ELR (cell line): ENCODE measurements at regions not wholly inside any gene's neighbourhood (a gene's known extent, or its start where the extent isn't known, plus 50 kb on each side); places are given as distances from the start of the nearest gene placed in this dataset.
"Not testable (repeated sequence)": the region's sequence is repeated elsewhere in the genome, so short reads cannot be mapped to it uniquely, and the experiment has no call there.

Source experiments
- DNase-seq: peaks from one replicate; pipeline ENCODE4 v3.0.0-alpha.2; 2015; ENCODE audit warnings: low read depth

DNA sequence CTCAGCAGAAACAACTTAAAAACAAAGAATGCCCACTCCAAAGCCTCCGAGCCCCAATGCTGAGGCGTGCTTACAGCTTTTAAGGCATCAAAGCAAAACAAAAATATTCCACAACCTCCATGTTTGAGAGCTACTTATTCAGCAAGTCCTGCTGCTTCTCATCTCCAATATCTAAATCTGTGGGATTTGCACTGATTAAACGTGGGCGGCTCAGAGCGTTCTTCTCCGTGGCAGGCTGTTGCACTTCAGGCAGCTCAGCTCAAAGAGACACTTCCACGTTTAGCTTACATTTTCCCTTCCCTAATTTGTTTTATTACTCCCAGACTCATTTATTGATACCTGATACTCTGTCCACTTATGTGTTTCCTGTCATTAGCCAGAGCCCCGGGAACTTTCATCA lies 282.6 kb upstream of the MCTP2 start:
- DNase-seq: no peak

DNA sequence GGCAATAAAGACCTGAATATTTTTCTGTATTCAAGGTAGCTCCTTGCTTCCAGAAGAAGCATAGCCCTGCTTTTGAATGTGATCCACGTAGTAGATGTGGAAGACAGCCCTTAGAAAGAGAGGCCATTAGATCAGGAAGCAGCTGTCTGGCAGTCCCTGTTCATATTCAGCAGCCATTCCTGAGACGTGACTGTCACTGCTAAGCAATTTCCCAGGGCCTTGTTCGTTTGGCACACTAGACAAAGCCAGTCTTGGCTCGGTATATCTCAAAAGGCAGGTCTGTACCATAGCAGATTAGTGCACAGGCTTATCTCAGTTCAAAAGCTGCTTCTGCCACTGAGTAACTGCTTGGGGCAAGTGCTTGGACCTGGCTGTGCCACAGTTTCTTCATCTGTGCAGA lies 287.8 kb upstream of the MCTP2 start:
- no peak for DNase-seq

DNA sequence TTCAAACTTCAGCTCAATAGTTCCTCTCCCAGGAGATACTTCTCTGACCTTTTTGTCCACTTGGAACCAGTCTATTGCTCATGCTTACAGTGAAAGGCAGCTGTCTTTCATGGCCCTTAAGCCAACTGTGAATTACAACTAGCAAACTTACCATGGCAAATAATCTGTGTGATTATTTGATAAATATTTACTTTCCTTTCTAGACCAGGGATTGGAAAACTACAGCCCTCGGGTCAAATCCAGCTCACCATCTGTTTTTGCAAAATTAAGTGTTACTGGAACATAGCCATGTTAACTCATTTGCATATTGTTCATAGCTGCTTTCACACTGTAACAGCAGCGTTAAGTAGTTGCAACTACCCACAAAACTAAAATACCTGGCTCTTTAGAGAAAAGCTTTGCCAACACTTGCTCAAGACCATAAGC lies 289.1 kb upstream of the MCTP2 start:
- DNase-seq: no peak

DNA sequence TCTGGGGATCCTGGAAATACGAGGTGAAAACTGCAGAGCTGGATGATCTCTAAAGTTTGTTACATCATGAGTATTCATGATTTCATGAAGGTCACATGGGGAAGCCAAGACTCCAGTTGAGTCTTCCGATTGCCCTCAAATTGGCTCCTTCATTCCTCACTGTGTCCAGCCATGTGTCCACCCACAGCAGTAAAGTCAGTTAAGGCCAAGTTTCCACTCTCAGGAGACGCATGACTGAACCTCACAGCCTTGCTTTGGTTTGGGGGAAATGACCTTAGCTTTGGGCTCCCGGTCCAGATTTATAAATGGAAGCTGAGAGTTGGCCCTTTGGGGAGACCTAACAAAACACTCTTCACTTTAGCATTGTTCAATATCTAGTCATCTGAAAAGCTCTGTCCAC lies 289.7 kb upstream of the MCTP2 start:
- no peak for DNase-seq

DNA sequence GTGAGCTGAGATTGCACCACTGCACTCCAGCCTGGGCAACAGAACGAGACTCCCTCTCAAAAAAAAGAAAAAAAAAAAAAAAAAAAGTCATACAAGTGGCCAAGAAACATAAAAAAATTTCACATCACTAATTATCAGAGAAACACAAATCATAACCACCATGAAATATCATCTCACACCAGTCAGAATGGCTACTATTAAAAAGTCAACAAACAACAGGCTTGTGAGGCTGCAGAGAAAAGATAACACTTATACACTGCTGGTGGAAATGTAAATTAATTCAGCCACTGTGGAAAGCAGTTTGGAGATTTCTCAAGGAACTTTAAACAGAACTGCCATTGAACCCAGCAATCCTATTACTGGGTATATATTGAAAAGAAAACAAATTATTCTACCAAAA lies 291.1 kb upstream of the MCTP2 start:
- DNase-seq: no peak

DNA sequence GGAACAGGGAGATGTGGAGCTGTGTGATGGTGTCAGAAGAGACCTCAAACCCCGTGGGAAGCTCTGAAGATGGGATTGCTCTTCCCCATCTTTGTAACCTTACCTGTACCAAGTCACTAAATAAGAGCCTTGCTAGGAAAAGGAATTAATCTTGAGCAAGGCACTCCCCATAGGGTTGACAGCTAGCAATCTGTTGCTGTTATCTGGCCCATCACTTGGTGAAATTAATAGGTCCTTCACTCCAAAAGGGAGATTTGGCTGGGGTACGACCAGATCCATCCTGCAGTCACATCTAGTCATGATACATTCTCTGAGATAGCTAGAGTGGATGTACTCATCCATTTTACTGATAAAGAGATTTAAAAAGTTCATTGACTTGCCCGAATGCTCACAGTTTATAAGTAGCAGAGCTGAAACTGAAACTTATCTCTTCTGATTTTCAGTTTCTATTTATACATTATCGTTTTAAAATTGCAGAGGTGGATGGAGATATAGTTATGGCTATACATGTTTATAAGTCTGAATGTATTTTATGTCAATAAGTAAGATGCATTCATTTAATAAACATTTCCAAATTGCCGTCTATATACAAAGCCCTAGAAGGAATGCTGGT lies 299.1 kb upstream of the MCTP2 start:
- DNase-seq: no peak

DNA sequence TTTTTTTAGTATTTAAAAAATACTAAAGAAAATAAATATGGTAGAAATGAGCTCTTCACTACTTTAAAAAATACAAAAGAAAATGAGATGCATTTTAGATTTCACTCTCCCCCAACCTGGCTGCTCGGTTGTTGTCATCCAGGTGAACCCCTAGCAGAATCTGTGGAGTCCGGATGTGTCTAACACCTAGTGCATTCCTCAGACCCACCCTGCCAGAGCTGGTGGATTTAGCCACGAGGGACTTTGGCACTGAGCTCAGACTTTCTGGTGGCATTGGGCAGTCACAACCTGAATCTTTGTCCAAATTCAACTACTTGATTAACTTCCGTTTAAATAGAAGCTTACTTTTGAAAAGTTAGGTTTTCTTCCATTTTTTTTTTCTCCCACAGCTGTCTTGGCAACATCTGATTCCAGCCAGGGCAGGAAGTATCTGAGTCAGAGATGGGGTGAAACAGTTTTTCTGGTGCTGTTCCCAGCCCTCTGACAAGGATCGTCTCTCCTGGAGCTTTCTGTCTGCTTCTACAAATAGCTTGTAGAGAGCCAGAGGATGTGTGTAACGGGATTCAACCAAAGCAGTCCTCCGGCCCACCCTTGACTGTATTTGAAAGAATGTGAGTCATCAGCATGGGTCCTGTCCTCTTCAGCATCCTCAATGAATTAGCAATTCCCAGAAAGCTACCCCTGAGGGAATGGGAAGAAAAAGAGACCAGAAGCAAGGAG lies 301.8 kb upstream of the MCTP2 start:
- peak; percentile 3 for DNase-seq

DNA sequence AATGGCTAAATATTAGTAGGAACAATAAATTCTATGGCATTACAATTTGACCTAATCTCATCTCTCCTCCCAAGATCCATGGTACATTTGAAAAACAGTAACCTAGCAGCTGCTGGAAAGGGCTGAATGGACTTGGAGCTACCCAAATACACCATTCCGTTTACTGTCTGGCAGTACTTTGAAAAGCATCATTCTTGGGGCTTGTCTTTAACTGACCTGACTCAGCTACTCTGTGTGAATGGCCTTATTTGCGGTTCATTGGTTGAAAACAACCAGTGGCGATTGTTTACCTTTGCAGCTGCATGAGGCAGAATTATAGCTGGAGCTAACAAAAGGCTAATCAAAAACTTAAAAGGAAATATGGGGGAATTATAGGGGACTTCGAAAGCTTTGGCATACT lies 311.2 kb upstream of the MCTP2 start:
- no peak for DNase-seq

DNA sequence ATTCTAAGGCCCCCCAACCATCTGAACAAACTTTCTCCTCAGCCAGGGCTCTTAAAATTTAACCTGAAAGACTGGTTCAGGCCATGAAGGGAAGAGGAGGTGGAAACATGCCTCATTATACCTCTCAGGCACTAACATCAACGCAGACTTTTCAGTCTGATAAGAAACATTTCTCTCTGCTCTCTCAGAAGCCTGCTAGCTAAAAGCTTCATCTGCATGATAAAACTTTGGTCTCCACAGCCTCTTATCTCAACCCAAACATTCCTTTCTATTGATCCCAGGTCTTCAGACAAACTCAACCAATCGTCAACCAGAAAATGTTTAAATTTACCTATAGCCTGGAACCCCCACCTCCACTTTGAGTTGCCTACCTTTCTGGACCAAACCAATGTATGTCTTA lies 312.6 kb upstream of the MCTP2 start:
- not testable (repeated sequence) for DNase-seq

DNA sequence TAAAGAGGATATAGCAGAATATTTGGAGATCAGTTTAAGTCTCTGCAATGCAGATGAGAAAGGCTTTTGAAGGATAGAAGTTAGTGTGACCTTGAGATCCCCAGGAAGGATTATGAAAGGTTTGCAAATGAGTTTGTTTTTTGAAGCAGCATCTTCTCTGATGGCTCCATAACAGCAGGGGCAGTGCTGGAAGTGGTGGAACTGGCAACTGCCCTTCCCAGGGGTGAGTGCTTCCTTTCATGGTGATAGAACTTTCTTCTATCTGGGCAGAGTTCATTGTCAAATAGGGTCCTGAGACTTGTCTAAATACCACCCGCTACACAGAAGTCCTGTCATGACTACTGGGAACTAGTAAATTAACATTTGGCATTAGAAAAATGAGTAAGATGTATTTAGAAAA lies 314.2 kb upstream of the MCTP2 start:
- DNase-seq: no peak

DNA sequence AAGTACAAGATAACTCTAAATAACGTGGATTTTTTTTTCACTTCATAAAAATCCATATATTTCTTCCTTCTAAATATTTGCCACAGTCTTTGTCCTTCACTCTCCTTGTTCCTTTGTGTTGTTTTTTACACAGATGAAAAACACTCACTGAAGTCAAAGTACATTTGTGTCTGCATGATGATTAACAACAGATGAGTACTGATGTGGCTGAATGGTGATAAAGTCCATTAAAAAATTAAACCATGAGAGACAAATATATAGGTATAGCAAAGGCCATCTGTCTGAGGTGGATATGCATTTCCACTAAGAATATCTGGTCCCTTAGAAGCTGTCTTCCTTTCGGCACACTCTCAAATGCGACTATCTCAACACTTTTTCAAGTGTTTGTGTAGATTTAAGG lies 317.5 kb upstream of the MCTP2 start:
- no peak for DNase-seq

DNA sequence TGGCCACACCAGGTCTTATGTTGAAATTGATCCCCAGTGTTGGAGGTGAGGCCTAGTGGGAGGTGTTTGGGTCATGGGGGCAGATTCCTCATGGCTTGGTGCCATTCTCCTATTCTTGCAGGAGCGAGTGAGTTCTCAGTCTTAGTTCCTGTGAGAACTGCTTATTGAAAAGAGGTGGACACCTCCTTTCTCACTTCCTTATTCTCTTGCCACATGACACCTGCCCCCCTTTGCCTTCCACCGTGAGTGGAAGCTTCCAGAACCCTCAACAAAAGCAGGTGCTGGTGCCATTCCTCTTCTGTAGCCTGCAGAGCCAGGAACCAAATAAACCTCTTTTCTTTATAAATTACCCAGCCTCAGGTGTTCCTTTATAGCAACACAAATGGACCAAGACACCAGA lies 318.1 kb upstream of the MCTP2 start:
- DNase-seq: no peak

DNA sequence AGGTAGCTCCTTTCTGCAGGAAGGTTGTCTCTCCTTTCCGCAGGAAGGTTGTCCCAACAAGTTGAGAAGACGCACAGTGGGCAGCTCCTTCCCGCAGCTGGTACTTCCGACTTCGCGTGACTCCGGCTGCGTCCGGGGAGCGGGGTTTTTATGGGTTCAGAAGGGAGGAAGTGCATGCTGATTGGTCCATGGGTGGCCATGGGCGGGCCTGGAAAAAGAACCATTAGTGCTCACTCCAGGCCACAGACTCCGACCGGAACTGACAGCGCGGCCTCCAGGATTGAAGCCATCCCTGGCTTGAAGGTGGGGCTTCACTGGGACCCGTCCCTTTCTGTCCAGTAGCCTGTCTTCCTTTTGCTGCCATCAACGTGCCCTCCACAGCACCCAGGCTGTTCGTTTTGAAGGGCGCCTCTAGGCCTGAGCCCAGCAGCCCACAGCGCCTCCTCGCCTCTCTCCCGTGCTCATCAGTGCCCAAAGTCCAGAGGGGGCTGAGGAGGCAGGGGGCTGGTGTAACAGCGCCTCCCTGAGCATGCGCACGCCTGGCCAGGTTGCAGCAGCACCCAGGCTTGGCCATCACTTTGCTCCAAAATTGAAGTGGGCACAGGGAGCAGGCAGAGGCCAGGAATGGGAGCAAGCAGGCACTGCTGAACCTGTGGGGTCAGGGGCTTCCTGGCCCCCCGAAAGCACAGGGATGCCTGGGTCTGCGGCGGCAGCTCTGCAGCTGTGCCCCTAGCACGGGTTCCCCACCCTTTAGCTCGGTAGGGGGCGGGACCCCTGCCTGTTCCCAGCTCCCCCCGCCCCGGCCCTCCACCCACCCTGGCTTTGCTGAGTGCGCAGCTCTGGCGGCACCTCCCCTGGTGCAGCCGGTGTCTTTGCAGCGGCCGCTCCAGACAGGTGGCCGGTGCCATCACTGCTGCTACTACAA lies 330.6 kb upstream of the MCTP2 start:
- DNase-seq: no peak

DNA sequence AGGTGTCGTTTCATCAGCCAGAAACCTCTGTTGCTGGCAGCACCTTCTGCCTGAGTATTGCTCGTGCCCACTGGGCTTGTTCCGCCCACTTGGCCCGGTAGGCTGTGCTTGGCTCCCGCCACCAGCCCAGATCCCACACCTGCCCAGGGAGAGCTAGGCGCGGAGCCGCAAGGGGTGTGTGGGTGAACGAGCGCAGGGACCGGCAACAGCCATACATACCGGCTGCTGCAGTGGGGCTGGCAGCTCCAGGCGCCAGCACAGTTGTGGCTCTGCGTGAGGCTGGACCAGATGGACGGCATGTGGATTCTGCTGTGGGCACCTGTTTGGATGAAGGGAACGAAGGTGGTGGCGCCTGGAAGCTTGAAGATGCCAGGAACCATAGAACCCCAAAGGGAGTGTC lies 331.5 kb upstream of the MCTP2 start:
- DNase-seq: no peak

DNA sequence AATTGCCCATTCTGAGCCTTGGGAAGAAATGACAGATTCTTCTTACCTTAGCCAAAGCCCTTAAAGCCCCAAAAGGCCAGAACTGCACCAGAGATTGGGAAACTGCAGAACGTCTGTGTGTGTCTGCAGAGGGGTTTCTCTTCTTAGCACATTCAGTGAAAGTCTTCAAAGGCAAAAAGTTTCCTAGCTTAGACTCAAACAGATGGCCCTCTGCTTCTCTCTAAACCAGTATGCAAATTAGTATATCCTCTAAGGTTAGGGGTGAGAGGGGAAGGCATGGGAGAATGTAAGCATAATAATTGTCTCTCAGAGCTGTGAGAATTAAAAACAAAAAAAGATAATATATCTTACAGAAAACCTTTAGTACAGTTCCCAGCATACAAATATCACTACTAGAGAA lies 334.0 kb upstream of the MCTP2 start:
- no peak for DNase-seq

DNA sequence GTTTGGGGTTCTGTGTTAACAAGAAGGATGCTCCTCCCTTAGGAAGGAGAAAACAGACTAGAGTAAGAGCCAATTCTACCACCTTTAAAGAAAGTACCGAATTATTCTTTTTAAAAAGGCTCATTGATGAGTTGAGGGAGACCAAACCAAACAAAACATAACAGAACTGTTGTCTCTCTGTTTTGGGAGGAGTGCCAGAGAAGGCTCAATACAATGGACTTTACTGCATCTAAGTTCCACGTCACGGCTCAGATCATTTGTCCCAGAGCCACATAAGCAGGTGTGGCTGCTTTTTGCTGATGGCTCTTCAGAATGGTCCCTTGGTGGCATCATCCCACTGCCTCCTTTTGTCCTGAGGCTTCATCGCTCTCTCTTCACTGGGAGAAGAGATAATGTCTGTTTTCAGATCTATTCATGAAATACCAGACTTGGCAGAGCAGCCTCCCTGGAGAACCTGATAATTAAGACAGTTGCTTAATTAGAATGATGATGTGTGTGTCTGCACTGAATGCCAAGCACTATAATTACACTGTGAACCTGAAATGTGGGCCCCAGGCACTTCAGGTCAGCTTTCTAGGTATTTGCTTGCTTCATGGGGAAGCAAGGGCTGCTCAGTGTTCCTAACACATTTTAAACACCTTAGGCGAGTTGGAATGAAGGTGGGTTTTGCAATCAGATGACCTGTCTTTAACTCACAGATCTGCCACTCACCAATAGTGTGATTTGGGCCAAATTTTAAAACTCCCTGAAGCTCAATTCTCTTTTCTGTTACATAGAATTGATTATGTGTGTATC lies 335.2 kb upstream of the MCTP2 start:
- DNase-seq: no peak

DNA sequence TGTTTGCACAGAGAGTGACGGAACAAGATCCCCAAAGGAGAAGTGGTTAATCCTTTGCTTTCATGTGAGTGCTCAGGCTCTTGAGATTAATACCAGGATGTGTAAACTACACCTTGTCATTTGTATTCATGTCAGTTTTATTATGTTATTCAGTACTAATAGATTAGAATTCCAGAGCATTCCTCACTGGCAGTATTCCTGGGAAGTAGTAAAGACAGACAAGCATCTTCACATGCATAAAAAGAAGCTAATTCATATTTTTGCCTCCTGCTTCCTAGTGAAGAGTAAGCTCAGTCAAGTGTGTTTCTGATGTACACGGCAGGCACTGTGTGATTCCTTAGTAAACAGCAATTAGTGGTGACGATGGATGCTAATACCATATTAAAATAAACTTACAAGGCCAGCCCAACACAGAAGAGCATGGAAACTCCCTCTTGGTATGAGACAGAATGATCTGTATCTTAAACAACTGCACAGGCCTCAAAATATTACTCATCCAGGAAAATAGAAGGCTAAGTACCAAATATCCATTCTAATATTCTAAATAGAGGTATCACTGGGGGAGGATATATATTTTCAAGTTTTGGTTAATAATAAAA lies 336.8 kb upstream of the MCTP2 start:
- DNase-seq: no peak

DNA sequence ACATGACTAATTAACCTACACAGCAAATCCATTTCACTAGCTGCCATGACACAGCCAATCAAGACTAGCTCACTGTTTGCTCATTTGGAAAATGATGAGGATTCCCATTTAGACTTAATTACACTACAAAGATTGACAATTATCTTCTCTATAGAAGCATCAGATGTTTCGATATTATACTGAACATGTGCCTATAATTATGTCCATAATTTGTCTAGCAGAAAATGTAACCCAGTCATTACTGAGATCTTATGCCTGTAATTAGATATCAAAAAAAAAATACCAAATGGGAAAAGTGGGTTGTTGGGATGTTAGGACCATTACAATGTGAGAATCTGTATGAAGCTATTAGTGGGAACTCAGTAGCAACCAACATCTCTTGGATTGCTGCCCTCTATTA lies 344.2 kb upstream of the MCTP2 start:
- DNase-seq: no peak

DNA sequence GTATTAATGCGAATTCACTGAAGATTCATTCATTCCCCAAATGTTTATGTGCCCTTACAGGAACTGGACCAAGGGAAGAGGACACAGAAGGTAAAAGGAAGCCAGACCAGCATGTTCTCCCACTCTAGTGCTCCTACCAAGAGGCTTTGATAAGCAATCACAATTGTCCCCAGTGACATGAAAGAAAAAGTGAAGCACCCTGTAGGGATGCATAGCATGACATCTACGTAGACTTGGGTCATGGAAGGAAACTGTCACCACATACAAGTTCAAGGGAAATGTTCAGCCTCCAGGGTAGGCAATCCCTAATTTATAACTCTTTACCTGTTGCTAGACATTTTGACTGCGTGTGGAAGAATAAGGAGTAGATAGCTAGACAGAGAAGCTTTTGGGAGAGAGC lies 348.6 kb upstream of the MCTP2 start:
- no peak for DNase-seq

DNA sequence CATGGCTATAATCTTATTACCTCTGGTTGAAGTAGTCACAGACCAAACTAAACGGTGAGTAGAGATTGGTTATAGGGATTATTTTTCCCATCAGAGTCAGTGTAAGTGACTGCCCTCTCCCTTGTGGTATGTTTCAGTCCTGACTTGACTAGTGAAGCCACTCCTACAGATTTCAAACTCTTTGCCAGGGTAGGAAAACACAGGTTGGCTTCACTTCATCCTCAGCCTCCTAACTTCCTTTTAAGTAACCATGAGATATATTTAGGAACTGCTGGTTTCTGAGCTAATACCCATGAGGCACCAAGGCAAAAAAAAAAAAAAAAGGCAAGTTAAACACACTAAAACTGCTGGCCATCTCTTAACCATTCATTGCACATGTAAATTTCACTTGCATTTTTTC lies 349.2 kb upstream of the MCTP2 start:
- DNase-seq: no peak

DNA sequence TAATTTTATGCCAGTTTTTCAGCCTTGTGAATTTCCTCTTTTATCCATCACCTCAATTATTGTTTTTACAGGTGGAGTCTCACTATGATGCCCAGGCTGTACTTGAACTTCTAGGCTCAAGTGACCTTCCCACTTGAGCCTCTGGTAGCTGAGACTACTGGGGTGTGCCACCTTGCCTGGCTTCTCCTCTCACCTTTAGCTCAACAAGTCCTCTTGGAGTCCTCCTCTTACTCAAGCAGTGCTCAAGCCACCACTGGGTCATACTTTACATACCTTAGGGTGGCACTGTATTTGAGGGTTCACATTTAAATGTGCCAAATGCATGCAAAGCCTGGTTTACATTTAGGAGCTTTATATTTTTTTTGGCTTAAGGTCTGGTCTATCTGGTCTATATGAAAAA lies 350.1 kb upstream of the MCTP2 start:
- DNase-seq: no peak

DNA sequence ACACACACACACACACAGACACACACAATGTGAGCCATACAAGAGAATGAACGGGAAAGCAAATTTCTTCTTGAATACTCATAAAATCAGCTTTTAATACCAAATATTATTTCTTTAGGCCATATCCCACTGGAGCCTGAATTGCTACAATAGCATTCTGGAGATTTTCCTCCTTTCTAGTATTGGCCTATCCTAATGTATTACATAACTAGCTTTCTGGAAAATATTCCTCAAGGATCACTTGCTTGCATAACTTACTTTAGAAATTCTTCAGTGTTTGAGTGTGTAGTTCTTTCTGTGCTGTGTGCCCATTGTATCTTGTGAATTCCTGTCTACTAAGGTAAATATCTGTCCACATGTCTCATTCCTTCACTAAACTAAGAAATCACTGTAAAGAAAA lies 351.0 kb upstream of the MCTP2 start:
- DNase-seq: no peak
